ENCODE measurements at regions not wholly inside any gene's neighbourhood (a gene's known extent, or its start where the extent isn't known, plus 50 kb on each side); places are given as distances from the start of the nearest gene placed in this dataset.

GRCh38 chr4:138305050-138305449 is 62.9 kb upstream of the SLC7A11 start:
- DNase-seq (ENCODE audit: low spot score) (no peak), ATAC-seq (ENCODE audit: insufficient number of reproducible peaks, low FRiP score, low read depth) (no peak)
- Histone ChIP-seq H3K4me3 (no peak overlapping the region), H3K4me1 (ENCODE audit: control insufficient read depth in 1 of 2, low read depth in 2 of 2) (no peaks in the 10 kb centered on the region), H3K9me3 (no peaks in the 10 kb centered on the region), H3K36me3 (no peaks in the 10 kb centered on the region), H3K27ac (no peak overlapping the region), H3K27me3 (replicated peaks; ENCODE audit: insufficient read depth) (no peaks in the 10 kb centered on the region)
- no peak for TF ChIP-seq CTCF (IDR thresholded peaks at IDR 0.05)

GRCh38 chr4:138301536-138301935 is 59.4 kb upstream of the SLC7A11 start:
- ATAC-seq (ENCODE audit: insufficient number of reproducible peaks, low FRiP score, low read depth) = no peak
- no peak overlapping the region for H3K4me3 ChIP-seq

GRCh38 chr4:138300616-138301015 is 58.5 kb upstream of the SLC7A11 start:
- ATAC-seq (ENCODE audit: insufficient number of reproducible peaks, low FRiP score, low read depth) (no peak), DNase-seq (ENCODE audit: low spot score) (no peak)
- H3K4me1 ChIP-seq (ENCODE audit: control insufficient read depth in 1 of 2, low read depth in 2 of 2) = no peaks in the 10 kb centered on the region
- no peak overlapping the region for H3K27ac ChIP-seq
- H3K36me3 ChIP-seq = no peaks in the 10 kb centered on the region
- no peaks in the 10 kb centered on the region for H3K27me3 ChIP-seq (replicated peaks; ENCODE audit: insufficient read depth)
- TF ChIP-seq CTCF (IDR thresholded peaks at IDR 0.05) = no peak
- H3K9me3 ChIP-seq = no peaks in the 10 kb centered on the region
- no peak overlapping the region for H3K4me3 ChIP-seq

More at GRCh38 chr4:138301536-138301935, 59.4 kb upstream of the SLC7A11 start:
- no peaks in the 10 kb centered on the region for H3K36me3 ChIP-seq
- no peaks in the 10 kb centered on the region for H3K27me3 ChIP-seq (replicated peaks; ENCODE audit: insufficient read depth)
- DNase-seq (ENCODE audit: low spot score) = no peak
- no peaks in the 10 kb centered on the region for H3K4me1 ChIP-seq (ENCODE audit: control insufficient read depth in 1 of 2, low read depth in 2 of 2)
- no peak for TF ChIP-seq CTCF (IDR thresholded peaks at IDR 0.05)
- no peaks in the 10 kb centered on the region for H3K9me3 ChIP-seq
- no peak overlapping the region for H3K27ac ChIP-seq

GRCh38 chr4:138299881-138300280 is 57.7 kb upstream of the SLC7A11 start:
- Histone ChIP-seq H3K27me3 (replicated peaks; ENCODE audit: insufficient read depth) (no peaks in the 10 kb centered on the region), H3K4me1 (ENCODE audit: control insufficient read depth in 1 of 2, low read depth in 2 of 2) (no peaks in the 10 kb centered on the region), H3K9me3 (no peaks in the 10 kb centered on the region), H3K36me3 (no peaks in the 10 kb centered on the region), H3K4me3 (no peak overlapping the region), H3K27ac (no peak overlapping the region)
- no peak for TF ChIP-seq CTCF (IDR thresholded peaks at IDR 0.05)
- ATAC-seq (ENCODE audit: insufficient number of reproducible peaks, low FRiP score, low read depth) (no peak), DNase-seq (ENCODE audit: low spot score) (no peak)

- Histone ChIP-seq H3K9me3 (no peaks in the 10 kb centered on the region), H3K27ac (no peak overlapping the region), H3K4me1 (ENCODE audit: control insufficient read depth in 1 of 2, low read depth in 2 of 2) (no peaks in the 10 kb centered on the region), H3K36me3 (no peaks in the 10 kb centered on the region), H3K27me3 (replicated peaks; ENCODE audit: insufficient read depth) (no peaks in the 10 kb centered on the region), H3K4me3 (no peak overlapping the region)
- TF ChIP-seq CTCF (IDR thresholded peaks at IDR 0.05) = no peak
- DNase-seq (ENCODE audit: low spot score) (no peak), ATAC-seq (ENCODE audit: insufficient number of reproducible peaks, low FRiP score, low read depth) (no peak)
Measured at GRCh38 chr4:138298866-138299265, 56.7 kb upstream of the SLC7A11 start.
